A673 (cell line): ENCODE measurements at regions not wholly inside any gene's neighbourhood (a gene's known extent, or its start where the extent isn't known, plus 50 kb on each side); places are given as distances from the start of the nearest gene placed in this dataset.

Source experiments
- BruUV-seq: library from RNA; stranded (reverse); fragments of 400-500 nt; replicated peaks from 2 replicates; lab custom pipeline; 2021; lab: Mats Ljungman, UMichigan
- CTCF ChIA-PET: fragments of 300-600 bp; sonication (Branson Sonifier 250); formaldehyde crosslinking; loops from one replicate; lab custom pipeline; 2022; ENCODE audit warnings: antibody characterized with exemption; lab: Charles Lee
- POLR2A ChIA-PET: fragments of 300-600 bp; sonication (Branson Sonifier 250); formaldehyde crosslinking; loops from one replicate; lab custom pipeline; 2022; ENCODE audit warnings: antibody characterized with exemption; ENCODE audit not compliant: low non-redundant PET; lab: Charles Lee
- DNase-seq: peaks from one replicate; pipeline ENCODE4 v3.0.0-alpha.2; 2015; ENCODE audit warnings: low spot score
- H3K27ac ChIP-seq: fragments of 200-600 bp; sonication (generic); 2 replicates; pipeline ENCODE4 v1.5.1; 2016; ENCODE audit warnings: mixed run types, low read depth, mild to moderate bottlenecking, mixed read lengths, antibody characterized with exemption, low read length; ENCODE audit not compliant: poor library complexity, severe bottlenecking
- H3K27me3 ChIP-seq: fragments of 200-600 bp; sonication (generic); replicated peaks from 2 replicates; pipeline ENCODE4 v1.6.1; 2017; ENCODE audit warnings: mixed run types, low read depth, mild to moderate bottlenecking, mixed read lengths, antibody characterized with exemption, low read length; ENCODE audit not compliant: insufficient read depth, poor library complexity
- H3K36me3 ChIP-seq: fragments of 200-600 bp; sonication (generic); 2 replicates; pipeline ENCODE4 v1.6.1; 2016; ENCODE audit warnings: mixed run types, mild to moderate bottlenecking, mixed read lengths, antibody characterized with exemption, low read length; ENCODE audit not compliant: insufficient read depth, poor library complexity, severe bottlenecking
- H3K4me1 ChIP-seq: fragments of 200-600 bp; sonication (generic); 2 replicates; pipeline ENCODE4 v1.6.1; 2017; ENCODE audit warnings: mixed run types, mild to moderate bottlenecking, mixed read lengths, antibody characterized with exemption, low read length; ENCODE audit not compliant: insufficient read depth, poor library complexity, severe bottlenecking
- H3K4me3 ChIP-seq: fragments of 200-600 bp; sonication (generic); 2 replicates; pipeline ENCODE4 v1.5.1; 2016; ENCODE audit warnings: low read depth, mixed run types, mild to moderate bottlenecking, mixed read lengths, low read length; ENCODE audit not compliant: poor library complexity, severe bottlenecking
- H3K9me3 ChIP-seq: fragments of 200-600 bp; sonication (generic); 2 replicates; pipeline ENCODE4 v1.6.1; 2016; ENCODE audit warnings: mixed run types, low read depth, mild to moderate bottlenecking, mixed read lengths, antibody characterized with exemption, low read length; ENCODE audit not compliant: poor library complexity, severe bottlenecking
- EZH2 ChIP-seq: fragments of 200-600 bp; sonication (generic); IDR thresholded peaks from 2 replicates; pipeline ENCODE4 v1.6.1; 2017; ENCODE audit warnings: borderline replicate concordance, low read depth, mild to moderate bottlenecking, mixed read lengths, antibody characterized with exemption, low read length; ENCODE audit not compliant: poor library complexity, severe bottlenecking
- intact Hi-C: fragments of 100-400 bp; cut with micrococcal nuclease; formaldehyde crosslinking; loops from one replicate; pipeline ENCODE4 v1.10.0; 2022; ENCODE audit not compliant: unreplicated experiment
- TF ChIP-seq, protein P1 (sequence below): fragments of 300-800, 200-600 bp; sonication (generic); conservative IDR thresholded peaks from 2 replicates; pipeline ENCODE4 v1.5.1; 2017; ENCODE audit warnings: low read depth, mild to moderate bottlenecking, antibody characterized with exemption, low read length, moderate library complexity, mixed read lengths

DNA sequence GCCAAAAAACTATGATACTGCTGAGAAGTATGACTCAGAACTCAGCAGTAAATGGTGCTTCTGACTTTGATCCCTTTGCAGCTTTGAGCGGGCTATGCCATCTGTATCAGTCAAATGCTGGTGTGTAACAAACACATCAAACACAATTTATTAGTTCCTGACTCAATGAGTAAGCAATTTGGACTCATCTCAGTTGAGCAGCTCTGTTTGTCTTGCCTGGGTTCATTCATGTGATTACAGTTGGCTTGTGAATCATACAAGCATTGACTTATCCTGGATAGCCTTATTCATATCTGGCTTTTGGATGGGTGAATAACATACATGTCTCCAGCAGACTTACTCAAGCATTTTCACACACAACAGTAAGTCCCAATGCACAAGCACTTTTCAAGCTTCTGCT lies 858.8 kb downstream of the METTL15 start:
- no TSS peak for BruUV-seq
- POLR2A ChIA-PET: no interaction called here
- H3K4me3 ChIP-seq: no peak overlapping the region
- intact Hi-C loops: no loop called here
- H3K9me3 ChIP-seq: peaks cover 6% of the 10 kb centered on the region
- peaks cover 4% of the 10 kb centered on the region for H3K27me3 ChIP-seq
- H3K4me1 ChIP-seq: no peaks in the 10 kb centered on the region
- no peak overlapping the region for H3K27ac ChIP-seq
- no peak for TF ChIP-seq EZH2
- TF ChIP-seq, protein P1, sequence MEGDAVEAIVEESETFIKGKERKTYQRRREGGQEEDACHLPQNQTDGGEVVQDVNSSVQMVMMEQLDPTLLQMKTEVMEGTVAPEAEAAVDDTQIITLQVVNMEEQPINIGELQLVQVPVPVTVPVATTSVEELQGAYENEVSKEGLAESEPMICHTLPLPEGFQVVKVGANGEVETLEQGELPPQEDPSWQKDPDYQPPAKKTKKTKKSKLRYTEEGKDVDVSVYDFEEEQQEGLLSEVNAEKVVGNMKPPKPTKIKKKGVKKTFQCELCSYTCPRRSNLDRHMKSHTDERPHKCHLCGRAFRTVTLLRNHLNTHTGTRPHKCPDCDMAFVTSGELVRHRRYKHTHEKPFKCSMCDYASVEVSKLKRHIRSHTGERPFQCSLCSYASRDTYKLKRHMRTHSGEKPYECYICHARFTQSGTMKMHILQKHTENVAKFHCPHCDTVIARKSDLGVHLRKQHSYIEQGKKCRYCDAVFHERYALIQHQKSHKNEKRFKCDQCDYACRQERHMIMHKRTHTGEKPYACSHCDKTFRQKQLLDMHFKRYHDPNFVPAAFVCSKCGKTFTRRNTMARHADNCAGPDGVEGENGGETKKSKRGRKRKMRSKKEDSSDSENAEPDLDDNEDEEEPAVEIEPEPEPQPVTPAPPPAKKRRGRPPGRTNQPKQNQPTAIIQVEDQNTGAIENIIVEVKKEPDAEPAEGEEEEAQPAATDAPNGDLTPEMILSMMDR: no peak
- CTCF ChIA-PET: interaction anchor here (0.5 kb wide), 1 partner anchor 361 kb away, joined by 3 read pairs; no protein-coding TSS in a partner anchor
- DNase-seq: no peak
- H3K36me3 ChIP-seq: no peaks in the 10 kb centered on the region

DNA sequence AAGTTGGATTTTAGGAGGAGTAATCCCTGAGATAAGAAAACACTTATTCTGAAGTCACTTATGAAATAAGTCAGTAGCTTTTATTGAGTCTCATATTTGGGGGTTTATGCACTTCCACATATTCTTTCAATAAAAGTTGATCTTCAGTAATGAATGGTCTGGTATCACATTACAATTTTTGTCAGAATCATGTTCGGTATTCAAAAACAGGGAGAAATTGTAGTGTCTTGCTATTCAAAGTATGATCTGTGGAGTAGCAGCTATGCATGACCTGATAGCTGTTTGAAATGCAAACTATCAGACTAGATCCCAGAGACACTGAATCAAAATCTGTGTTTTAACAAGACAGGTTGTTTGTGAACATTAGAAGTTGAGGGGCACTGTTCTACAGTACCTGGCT lies 857.6 kb downstream of the METTL15 start:
- ChIA-PET POLR2A (no interaction called here), CTCF (no interaction called here)
- H3K36me3 ChIP-seq: no peaks in the 10 kb centered on the region
- no peak overlapping the region for H3K27ac ChIP-seq
- H3K9me3 ChIP-seq: peaks cover 6% of the 10 kb centered on the region
- no peak overlapping the region for H3K4me3 ChIP-seq
- TF ChIP-seq, protein P1: no peak
- no peak for TF ChIP-seq EZH2
- intact Hi-C loops: no loop called here
- BruUV-seq: no TSS peak
- DNase-seq: no peak
- H3K4me1 ChIP-seq: no peaks in the 10 kb centered on the region
- H3K27me3 ChIP-seq: no peaks in the 10 kb centered on the region

DNA sequence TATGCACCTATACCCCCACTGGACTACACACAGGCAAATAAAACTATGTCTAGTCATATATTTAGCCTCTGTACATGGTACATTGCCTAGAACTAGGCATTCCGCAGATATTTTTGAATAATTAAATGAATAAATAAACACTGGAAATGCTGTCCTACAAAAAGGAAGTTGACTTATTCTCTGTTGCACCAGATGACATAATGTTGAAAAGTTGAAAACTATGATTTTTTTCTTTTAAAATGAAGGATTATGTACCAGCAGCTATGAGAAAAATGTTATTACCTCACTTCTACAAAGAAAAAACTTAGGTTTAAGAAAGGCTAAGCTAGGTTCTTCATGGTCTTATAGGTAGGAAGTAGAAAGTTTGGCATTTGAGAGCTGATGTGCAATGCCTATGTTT lies 856.6 kb downstream of the METTL15 start:
- Histone ChIP-seq H3K36me3 (no peaks in the 10 kb centered on the region), H3K27ac (no peak overlapping the region), H3K4me3 (no peak overlapping the region), H3K4me1 (no peaks in the 10 kb centered on the region), H3K27me3 (no peaks in the 10 kb centered on the region), H3K9me3 (peaks cover 6% of the 10 kb centered on the region)
- intact Hi-C loops: loop anchor here (5.0 kb wide), 1 partner anchor 367 kb away; no protein-coding TSS in a partner anchor
- ChIA-PET POLR2A (interaction anchor here (0.7 kb wide), 1 partner anchor 11 kb away, joined by 3 read pairs; no protein-coding TSS in a partner anchor), CTCF (no interaction called here)
- TF ChIP-seq, protein P1: no peak
- no peak for TF ChIP-seq EZH2
- no peak for DNase-seq
- BruUV-seq: no TSS peak
